Osteoblast (primary cell): ENCODE measurements at regions not wholly inside any gene's neighbourhood (a gene's known extent, or its start where the extent isn't known, plus 50 kb on each side); places are given as distances from the start of the nearest gene placed in this dataset.

Experiments
- DNase-seq: peaks from one replicate; pipeline ENCODE4 v3.0.0; 2011; ENCODE audit warnings: low spot score, mixed read lengths; ENCODE audit not compliant: insufficient read length; ENCODE audit errors: missing footprints
- H2AFZ ChIP-seq: 2 replicates; pipeline ENCODE4 v1.6.0; 2011; ENCODE audit warnings: mild to moderate bottlenecking, low read length
- H3K27ac ChIP-seq: 2 replicates; pipeline ENCODE4 v1.5.1; 2011; ENCODE audit warnings: mild to moderate bottlenecking, low read depth, low read length, moderate library complexity
- H3K27me3 ChIP-seq: 2 replicates; pipeline ENCODE4 v1.6.0; 2012; ENCODE audit warnings: mild to moderate bottlenecking, control low read depth, inconsistent platforms, low read length, moderate library complexity; ENCODE audit not compliant: insufficient read depth
- H3K36me3 ChIP-seq: 2 replicates; pipeline ENCODE4 v1.5.1; 2011; ENCODE audit warnings: mild to moderate bottlenecking, low read length, control low read depth, moderate library complexity; ENCODE audit not compliant: insufficient read depth
- H3K4me1 ChIP-seq: 2 replicates; pipeline ENCODE4 v1.5.1; 2011; ENCODE audit warnings: mild to moderate bottlenecking, low read length, control low read depth, moderate library complexity; ENCODE audit not compliant: insufficient read depth
- H3K4me2 ChIP-seq: 2 replicates; pipeline ENCODE4 v1.6.0; 2011; ENCODE audit warnings: mild to moderate bottlenecking, low read length; ENCODE audit not compliant: insufficient read depth
- H3K4me3 ChIP-seq: fragments of 200-600 bp; sonication (generic); 3 replicates; pipeline ENCODE4 v1.5.1; 2012; ENCODE audit warnings: mild to moderate bottlenecking, low read length, inconsistent platforms; ENCODE audit not compliant: insufficient read depth
- H3K79me2 ChIP-seq: 2 replicates; pipeline ENCODE4 v1.6.0; 2012; ENCODE audit warnings: mild to moderate bottlenecking, low read length, control low read depth, inconsistent platforms; ENCODE audit not compliant: insufficient read depth
- H3K9me3 ChIP-seq: 2 replicates; pipeline ENCODE4 v1.5.1; 2011; ENCODE audit warnings: low read depth, low read length, control low read depth
- H4K20me1 ChIP-seq: 2 replicates; pipeline ENCODE4 v1.6.0; 2012; ENCODE audit warnings: mild to moderate bottlenecking, low read length, control low read depth; ENCODE audit not compliant: insufficient read depth
- TF ChIP-seq, protein P1 (sequence below): IDR thresholded peaks from 2 replicates; pipeline ENCODE4 v1.5.1; 2011; ENCODE audit warnings: mild to moderate bottlenecking, low read depth, low read length, moderate library complexity; ENCODE audit errors: extremely low read depth

DNA sequence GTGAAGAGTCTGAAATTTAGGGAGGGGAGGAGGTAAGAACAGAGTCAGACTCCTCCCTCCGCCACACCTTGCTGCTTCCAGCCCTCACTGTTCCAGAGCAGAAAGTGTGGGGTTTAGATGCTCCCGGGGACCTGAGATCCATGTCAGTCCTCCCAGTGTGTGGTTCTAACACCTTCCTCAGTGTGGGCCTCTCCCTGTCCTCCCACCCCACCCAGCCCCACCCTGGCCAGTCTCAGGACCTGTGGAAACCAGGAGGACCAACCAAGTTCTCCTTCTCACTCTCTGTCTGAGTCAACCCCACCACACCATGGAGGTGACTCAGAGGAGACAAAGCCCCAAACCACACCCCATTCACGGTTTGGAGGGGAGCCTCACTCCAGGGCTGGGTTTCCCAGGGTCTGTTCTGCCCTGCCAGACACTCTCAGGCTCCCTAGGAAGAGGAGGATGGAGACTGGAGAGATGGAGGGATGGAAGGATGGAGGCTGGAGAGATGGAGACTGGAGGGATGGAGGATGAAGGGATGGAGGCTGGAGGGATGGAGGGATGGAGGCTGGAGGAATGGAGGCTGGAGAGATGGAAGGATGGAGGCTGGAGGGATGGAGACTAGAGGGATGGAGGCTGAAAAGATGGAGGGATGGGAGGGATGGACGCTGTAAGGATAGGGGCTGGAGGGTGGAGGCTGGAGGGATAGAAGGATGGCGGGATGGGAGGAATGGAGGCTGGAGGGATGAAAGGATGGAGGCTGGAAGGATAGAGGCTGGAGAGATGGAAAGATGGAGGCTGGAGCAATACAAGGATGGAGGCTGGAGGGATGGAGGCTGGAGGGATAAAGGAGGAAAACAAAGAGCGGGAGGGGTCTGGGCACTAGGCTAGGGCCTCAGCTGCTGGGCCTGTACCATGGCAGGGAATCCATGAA lies 100.9 kb upstream of the RUNX3 start:
- Histone ChIP-seq H2AFZ (no peak overlapping the region), H3K4me3 (no peak overlapping the region), H3K36me3 (no peaks in the 10 kb centered on the region), H3K4me1 (no peaks in the 10 kb centered on the region), H4K20me1 (no peaks in the 10 kb centered on the region), H3K27ac (no peak overlapping the region), H3K79me2 (no peaks in the 10 kb centered on the region), H3K9me3 (no peaks in the 10 kb centered on the region), H3K4me2 (no peak overlapping the region), H3K27me3 (peaks cover 6% of the 10 kb centered on the region)
- TF ChIP-seq, protein P1, sequence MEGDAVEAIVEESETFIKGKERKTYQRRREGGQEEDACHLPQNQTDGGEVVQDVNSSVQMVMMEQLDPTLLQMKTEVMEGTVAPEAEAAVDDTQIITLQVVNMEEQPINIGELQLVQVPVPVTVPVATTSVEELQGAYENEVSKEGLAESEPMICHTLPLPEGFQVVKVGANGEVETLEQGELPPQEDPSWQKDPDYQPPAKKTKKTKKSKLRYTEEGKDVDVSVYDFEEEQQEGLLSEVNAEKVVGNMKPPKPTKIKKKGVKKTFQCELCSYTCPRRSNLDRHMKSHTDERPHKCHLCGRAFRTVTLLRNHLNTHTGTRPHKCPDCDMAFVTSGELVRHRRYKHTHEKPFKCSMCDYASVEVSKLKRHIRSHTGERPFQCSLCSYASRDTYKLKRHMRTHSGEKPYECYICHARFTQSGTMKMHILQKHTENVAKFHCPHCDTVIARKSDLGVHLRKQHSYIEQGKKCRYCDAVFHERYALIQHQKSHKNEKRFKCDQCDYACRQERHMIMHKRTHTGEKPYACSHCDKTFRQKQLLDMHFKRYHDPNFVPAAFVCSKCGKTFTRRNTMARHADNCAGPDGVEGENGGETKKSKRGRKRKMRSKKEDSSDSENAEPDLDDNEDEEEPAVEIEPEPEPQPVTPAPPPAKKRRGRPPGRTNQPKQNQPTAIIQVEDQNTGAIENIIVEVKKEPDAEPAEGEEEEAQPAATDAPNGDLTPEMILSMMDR = no peak
- peak; percentile 78 for DNase-seq

DNA sequence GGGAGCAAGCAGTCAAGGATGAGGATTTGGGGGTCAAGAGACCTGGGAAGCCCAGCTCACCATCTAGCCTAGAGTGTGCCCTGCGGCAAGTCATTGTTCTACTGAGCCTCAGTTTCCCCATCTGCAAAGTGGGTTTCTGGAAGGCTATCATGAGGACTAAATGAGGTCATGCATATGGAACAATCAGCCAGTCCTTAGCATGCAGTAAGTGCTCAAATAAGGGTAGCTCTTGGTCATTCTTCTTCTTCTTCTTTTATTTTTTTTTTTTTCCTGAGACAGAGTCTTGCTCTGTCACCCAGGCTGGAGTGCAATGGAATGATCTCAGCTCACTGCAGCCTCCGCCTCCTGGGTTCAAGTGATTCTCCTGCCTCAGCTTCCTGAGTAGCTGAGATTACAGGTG lies 99.9 kb upstream of the RUNX3 start:
- Histone ChIP-seq H2AFZ (no peak overlapping the region), H3K27me3 (peaks cover 6% of the 10 kb centered on the region)
- no peak for DNase-seq

DNA sequence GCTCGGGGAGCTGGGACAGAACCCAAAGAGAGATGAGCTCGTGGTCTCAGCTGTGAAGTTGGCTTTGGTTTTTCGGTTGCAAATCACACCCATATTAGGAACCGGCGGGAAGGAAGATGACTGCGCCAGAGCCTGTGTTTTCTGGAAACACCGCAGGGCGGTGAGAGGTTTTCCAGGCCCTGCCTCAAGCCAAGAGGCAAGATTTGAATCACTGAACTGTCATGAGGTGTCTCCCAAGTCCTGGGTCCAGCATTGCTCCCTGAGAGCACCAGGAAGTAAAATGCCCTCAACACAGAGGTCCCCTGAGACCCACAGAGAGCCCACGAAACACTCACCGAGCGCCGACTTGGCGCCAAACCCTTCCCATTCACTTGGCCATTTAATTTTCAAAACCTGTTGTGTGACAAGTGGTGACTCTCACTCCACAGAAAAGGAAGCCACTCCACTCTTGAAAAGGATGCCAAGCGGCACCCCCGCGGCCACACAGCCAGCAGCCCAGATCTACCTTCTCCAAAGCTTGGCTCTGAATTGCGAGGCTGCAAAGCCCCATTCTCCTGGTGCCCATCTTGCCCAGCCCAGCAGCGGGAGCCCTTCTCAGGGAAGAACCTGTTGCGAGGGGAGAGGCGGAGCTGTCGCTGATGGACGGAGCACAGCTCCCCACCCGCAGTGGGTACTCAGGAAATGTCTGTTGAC lies 99.0 kb upstream of the RUNX3 start:
- Histone ChIP-seq H3K4me3 (no peak overlapping the region), H3K4me1 (no peaks in the 10 kb centered on the region), H3K36me3 (no peaks in the 10 kb centered on the region), H3K27me3 (peaks cover 9% of the 10 kb centered on the region), H3K27ac (no peak overlapping the region), H4K20me1 (no peaks in the 10 kb centered on the region), H3K79me2 (no peaks in the 10 kb centered on the region), H3K4me2 (no peak overlapping the region), H2AFZ (no peak overlapping the region), H3K9me3 (no peaks in the 10 kb centered on the region)
- TF ChIP-seq, protein P1 = no peak
- no peak for DNase-seq

More for the DNA sequence above, 99.9 kb upstream of the RUNX3 start:
- Histone ChIP-seq H3K27ac (no peak overlapping the region), H3K4me3 (no peak overlapping the region), H3K79me2 (no peaks in the 10 kb centered on the region), H3K4me1 (no peaks in the 10 kb centered on the region), H3K9me3 (no peaks in the 10 kb centered on the region), H3K4me2 (no peak overlapping the region), H3K36me3 (no peaks in the 10 kb centered on the region), H4K20me1 (no peaks in the 10 kb centered on the region)
- TF ChIP-seq, protein P1 = no peak

DNA sequence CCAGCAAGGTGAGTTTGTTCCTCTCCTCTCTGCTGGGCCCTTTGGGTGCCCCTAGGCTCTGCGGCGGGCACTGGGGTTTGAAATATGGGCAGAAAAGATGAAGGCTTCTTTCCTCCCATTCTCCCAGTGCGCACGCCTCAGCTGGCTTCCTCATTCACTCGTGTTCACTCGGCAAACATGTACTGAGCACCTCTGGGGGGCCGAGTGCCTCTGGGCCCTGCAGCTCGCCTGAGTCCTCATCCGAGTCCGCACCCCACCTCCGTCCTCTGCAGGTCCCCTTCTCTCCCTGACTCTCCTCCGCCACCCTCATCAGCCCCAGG lies 98.5 kb upstream of the RUNX3 start:
- Histone ChIP-seq H3K27me3 (peaks cover 10% of the 10 kb centered on the region), H3K4me1 (no peaks in the 10 kb centered on the region), H3K4me3 (no peak overlapping the region), H4K20me1 (no peaks in the 10 kb centered on the region), H3K27ac (no peak overlapping the region), H3K79me2 (no peaks in the 10 kb centered on the region), H2AFZ (no peak overlapping the region), H3K9me3 (no peaks in the 10 kb centered on the region), H3K36me3 (no peaks in the 10 kb centered on the region), H3K4me2 (no peak overlapping the region)
- no peak for DNase-seq
- TF ChIP-seq, protein P1 = no peak
